ENCODE measurements at regions not wholly inside any gene's neighbourhood (a gene's known extent, or its start where the extent isn't known, plus 50 kb on each side); places are given as distances from the start of the nearest gene placed in this dataset.

- no peak overlapping the region for H3K14ac ChIP-seq (ENCODE audit: insufficient read length)
- H3K27ac ChIP-seq (ENCODE audit: low read depth, low read length): no peak overlapping the region
- H2AK5ac ChIP-seq (ENCODE audit: low read depth, low read length): no peak overlapping the region
- no peak overlapping the region for H2AFZ ChIP-seq (ENCODE audit: low read length)
- H3K36me3 ChIP-seq (ENCODE audit: control insufficient read depth in 2 of 4, insufficient read depth in 4 of 4, low read length in 3 of 4): no peaks in the 10 kb centered on the region
- H3K4me2 ChIP-seq (ENCODE audit: insufficient read depth in 1 of 2, low read depth in 2 of 2, low read length in 2 of 2): no peak overlapping the region
- no peak overlapping the region for H4K91ac ChIP-seq (replicated peaks; ENCODE audit: insufficient read length, low read length)
- ChIA-PET POLR2A (ENCODE audit: partially characterized antibody) (no interaction called here), CTCF (ENCODE audit: partially characterized antibody) (no interaction called here)
- no peak overlapping the region for H3K56ac ChIP-seq (replicated peaks; ENCODE audit: insufficient read length, low read depth, low read length)
- no peak for TF ChIP-seq SRF (IDR thresholded peaks at IDR 0.05; ENCODE audit: low read depth, low read length)
- TF ChIP-seq BRCA1 (IDR thresholded peaks at IDR 0.05; ENCODE audit: low read depth, low read length): no peak
- no peak for TF ChIP-seq JUND (IDR thresholded peaks at IDR 0.05; ENCODE audit: low read length)
- TF ChIP-seq SP1 (IDR thresholded peaks at IDR 0.05; ENCODE audit: low read depth, low read length): no peak
- no peak for TF ChIP-seq JUN (IDR thresholded peaks at IDR 0.05; ENCODE audit: low read depth, low read length)
- TF ChIP-seq ASH2L (IDR thresholded peaks at IDR 0.05; ENCODE audit: low read length): no peak
- TF ChIP-seq EGR1 (IDR thresholded peaks at IDR 0.05; ENCODE audit: borderline replicate concordance, low read depth, low read length): no peak
- no peak for TF ChIP-seq RFX5 (IDR thresholded peaks at IDR 0.05; ENCODE audit: borderline replicate concordance, low read depth, low read length)
- TF ChIP-seq KDM4A (IDR thresholded peaks at IDR 0.05; ENCODE audit: low read depth, low read length, severe bottlenecking): no peak
- no peak for TF ChIP-seq KDM5A (IDR thresholded peaks at IDR 0.05; ENCODE audit: low read length)
- TF ChIP-seq CEBPB (IDR thresholded peaks at IDR 0.05; ENCODE audit: low read depth, low read length): no peak
- no peak for TF ChIP-seq MAFK (IDR thresholded peaks at IDR 0.05; ENCODE audit: low read depth, low read length)
- TF ChIP-seq TEAD4 (IDR thresholded peaks at IDR 0.05; ENCODE audit: low read depth, low read length): no peak
- no peak for TF ChIP-seq ZNF274 (IDR thresholded peaks at IDR 0.05; ENCODE audit: borderline replicate concordance, extremely low read depth, low read length)
- TF ChIP-seq NANOG (IDR thresholded peaks at IDR 0.05; ENCODE audit: insufficient read depth, low read depth, low read length, poor library complexity, severe bottlenecking): no peak
- TF ChIP-seq BACH1 (IDR thresholded peaks at IDR 0.05; ENCODE audit: low read length): no peak
- TF ChIP-seq HDAC6 (IDR thresholded peaks at IDR 0.05; ENCODE audit: low read depth, low read length): no peak
- H2BK15ac ChIP-seq (ENCODE audit: low read length): no peak overlapping the region
- H4K8ac ChIP-seq (ENCODE audit: extremely low read depth, insufficient read depth, low read length): no peak overlapping the region
- no peaks in the 10 kb centered on the region for H3K79me1 ChIP-seq (ENCODE audit: low read depth, low read length)
- H3K23me2 ChIP-seq (ENCODE audit: low read depth, low read length): no peaks in the 10 kb centered on the region; the same call in 1 of the 2 replicates
- WGBS, 2 experiments (ENCODE audit: extremely low coverage in 1 of 2, insufficient coverage in 1 of 2, insufficient read length in 1 of 2, insufficient replicate concordance in 2 of 2, low coverage in 1 of 2, low lambda C conversion rate in 2 of 2, missing lambda C conversion rate in 1 of 2): 97% methylated on average over 3 of the region's 3 CpGs; no CpG with 5 or more reads in 1 of the 2 experiments
- H2BK5ac ChIP-seq (ENCODE audit: low read depth, low read length): no peak overlapping the region
- H3K4ac ChIP-seq (replicated peaks; ENCODE audit: insufficient read length, low read depth, low read length): no peak overlapping the region
- H3K27me3 ChIP-seq (replicated peaks in 1 of 4; ENCODE audit: control insufficient read depth in 3 of 4, extremely low read depth in 1 of 4, insufficient read depth in 3 of 4, low read length in 3 of 4): no peaks in the 10 kb centered on the region
- DNase-seq (ENCODE audit: low read depth in 1 of 2, low spot score in 2 of 2): no peak
- H3K18ac ChIP-seq (ENCODE audit: extremely low read depth, low read length): no peak overlapping the region
- H2BK12ac ChIP-seq (ENCODE audit: low read depth, low read length): no peak overlapping the region
- H2BK120ac ChIP-seq (replicated peaks; ENCODE audit: low read depth, low read length): no peak overlapping the region
- no peak overlapping the region for H4K5ac ChIP-seq (ENCODE audit: insufficient read length, low read depth, low read length)
- H4K20me1 ChIP-seq (replicated peaks in 1 of 2; ENCODE audit: control insufficient read depth in 1 of 2, insufficient read depth in 2 of 2, low read length in 2 of 2): peaks cover 0 to 1% of the 10 kb centered on the region in 2 experiments
- H3K9me3 ChIP-seq (ENCODE audit: insufficient read depth in 2 of 2, low read depth in 1 of 2, low read length in 1 of 2): no peaks in the 10 kb centered on the region
- H3K9ac ChIP-seq (replicated peaks in 1 of 4; ENCODE audit: extremely low read depth in 1 of 4, low read depth in 3 of 4, low read length in 3 of 4): no peak overlapping the region
- FAIRE-seq: no peak
- H3K79me2 ChIP-seq (ENCODE audit: control insufficient read depth in 1 of 2, insufficient read depth in 2 of 2, low read length in 2 of 2): no peaks in the 10 kb centered on the region
- no peak overlapping the region for H3K4me3 ChIP-seq (ENCODE audit: extremely low read depth in 1 of 4, insufficient read depth in 2 of 4, low read depth in 3 of 4, low read length in 4 of 4)
- no peak overlapping the region for H3K23ac ChIP-seq (ENCODE audit: insufficient read length)
- no peaks in the 10 kb centered on the region for H3K4me1 ChIP-seq (replicated peaks in 1 of 4; ENCODE audit: control insufficient read depth in 3 of 4, insufficient read depth in 4 of 4, low read length in 3 of 4)
- H2BK20ac ChIP-seq (ENCODE audit: low read length): no peak overlapping the region
These were observed 133.8 kb downstream of the TSEN15 start for GRCh38 chr1:184185347-184185746.
